Activated B cell treated with CpG ODN at 0.5 μM for 24 hours (primary cell): ENCODE measurements at regions not wholly inside any gene's neighbourhood (a gene's known extent, or its start where the extent isn't known, plus 50 kb on each side); places are given as distances from the start of the nearest gene placed in this dataset.

Source experiments
- ATAC-seq: fragments of 200-7000 bp; cut with Tn5 transposase; one replicate; pipeline ENCODE4 v1.10.0; 2021; ENCODE audit warnings: low read depth, mild to moderate bottlenecking, moderate library complexity
- CTCF ChIA-PET: fragments of 350-600 bp; sonication (Branson Sonifier 250); formaldehyde crosslinking; loops from one replicate; lab custom pipeline; 2021; ENCODE audit warnings: antibody characterized with exemption; lab: Charles Lee
- POLR2A ChIA-PET: fragments of 350-600 bp; sonication (Branson Sonifier 250); formaldehyde crosslinking; loops from one replicate; lab custom pipeline; 2021; ENCODE audit warnings: antibody characterized with exemption; lab: Charles Lee
- DNase-seq: peaks from one replicate; pipeline ENCODE4 v3.0.0; 2022
- H3K27ac Mint-ChIP-seq: one replicate; pipeline ENCODE4 v1.8.0; 2020; ENCODE audit warnings: mixed read lengths
- H3K27me3 Mint-ChIP-seq: one replicate; pipeline ENCODE4 v1.8.0; 2021; ENCODE audit warnings: mixed read lengths
- H3K36me3 Mint-ChIP-seq: one replicate; pipeline ENCODE4 v1.8.0; 2021; ENCODE audit warnings: low read depth, mixed read lengths
- H3K4me1 Mint-ChIP-seq: one replicate; pipeline ENCODE4 v1.8.0; 2021; ENCODE audit warnings: mixed read lengths
- H3K4me3 Mint-ChIP-seq: one replicate; pipeline ENCODE4 v1.8.0; 2020; ENCODE audit warnings: mild to moderate bottlenecking, mixed read lengths
- H3K9me3 Mint-ChIP-seq: one replicate; pipeline ENCODE4 v1.8.0; 2020; ENCODE audit warnings: mixed read lengths
- CTCF ChIP-seq: fragments of 200-600 bp; IDR thresholded peaks from one replicate; pipeline ENCODE4 v1.8.0; 2022; ENCODE audit warnings: antibody characterized with exemption, mild to moderate bottlenecking
- intact Hi-C: fragments of 100-400 bp; cut with micrococcal nuclease; formaldehyde crosslinking; loops from one replicate; pipeline ENCODE4 v1.15.1; 2024

- ATAC-seq (no peak), DNase-seq (no peak)
- Mint-ChIP-seq H3K9me3 (peaks cover 3% of the 10 kb centered on the region), H3K4me1 (no peaks in the 10 kb centered on the region), H3K27me3 (peaks cover 3% of the 10 kb centered on the region), H3K36me3 (no peaks in the 10 kb centered on the region), H3K4me3 (no peak overlapping the region), H3K27ac (no peak overlapping the region)
- ChIA-PET POLR2A (no interaction called here), CTCF (no interaction called here)
- no peak for TF ChIP-seq CTCF
- intact Hi-C loops: no loop called here
Measured at GRCh38 chr3:176959867-176960266, 237.4 kb downstream of the TBL1XR1 start.

DNA sequence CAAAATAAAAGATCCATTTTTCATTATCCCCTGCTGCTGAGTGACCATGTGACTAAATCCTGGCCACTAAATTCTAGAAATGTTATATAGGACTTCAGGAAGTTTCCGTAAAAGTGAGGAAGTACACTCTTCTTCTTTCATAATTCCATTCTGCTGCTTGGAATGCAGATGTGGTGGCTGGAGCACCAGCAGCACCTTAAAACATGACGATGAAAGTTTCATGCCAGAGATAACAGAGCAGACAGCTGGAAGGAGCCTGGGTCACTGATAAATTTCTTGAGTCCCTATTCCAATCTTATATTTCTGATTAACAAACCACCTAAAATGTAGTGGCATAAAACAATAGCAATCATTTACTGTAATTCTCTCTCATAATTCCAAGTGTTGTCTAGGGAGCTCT lies 238.7 kb downstream of the TBL1XR1 start:
- ATAC-seq (no peak), DNase-seq (no peak)
- ChIA-PET CTCF (no interaction called here), POLR2A (no interaction called here)
- Mint-ChIP-seq H3K27me3 (peaks cover 3% of the 10 kb centered on the region), H3K4me1 (no peaks in the 10 kb centered on the region), H3K9me3 (peaks cover 3% of the 10 kb centered on the region), H3K27ac (no peak overlapping the region), H3K4me3 (no peak overlapping the region), H3K36me3 (no peaks in the 10 kb centered on the region)
- no peak for TF ChIP-seq CTCF
- intact Hi-C loops: no loop called here

GRCh38 chr3:176954517-176954916 lies 242.8 kb downstream of the TBL1XR1 start:
- CTCF ChIA-PET: no interaction called here
- Mint-ChIP-seq H3K36me3 (no peaks in the 10 kb centered on the region), H3K9me3 (no peaks in the 10 kb centered on the region), H3K27ac (no peak overlapping the region), H3K4me3 (no peak overlapping the region), H3K27me3 (peaks cover 1% of the 10 kb centered on the region), H3K4me1 (no peaks in the 10 kb centered on the region)
- intact Hi-C loops: no loop called here
- no peak for TF ChIP-seq CTCF
- DNase-seq: no peak
- POLR2A ChIA-PET: no interaction called here
- ATAC-seq: no peak

DNA sequence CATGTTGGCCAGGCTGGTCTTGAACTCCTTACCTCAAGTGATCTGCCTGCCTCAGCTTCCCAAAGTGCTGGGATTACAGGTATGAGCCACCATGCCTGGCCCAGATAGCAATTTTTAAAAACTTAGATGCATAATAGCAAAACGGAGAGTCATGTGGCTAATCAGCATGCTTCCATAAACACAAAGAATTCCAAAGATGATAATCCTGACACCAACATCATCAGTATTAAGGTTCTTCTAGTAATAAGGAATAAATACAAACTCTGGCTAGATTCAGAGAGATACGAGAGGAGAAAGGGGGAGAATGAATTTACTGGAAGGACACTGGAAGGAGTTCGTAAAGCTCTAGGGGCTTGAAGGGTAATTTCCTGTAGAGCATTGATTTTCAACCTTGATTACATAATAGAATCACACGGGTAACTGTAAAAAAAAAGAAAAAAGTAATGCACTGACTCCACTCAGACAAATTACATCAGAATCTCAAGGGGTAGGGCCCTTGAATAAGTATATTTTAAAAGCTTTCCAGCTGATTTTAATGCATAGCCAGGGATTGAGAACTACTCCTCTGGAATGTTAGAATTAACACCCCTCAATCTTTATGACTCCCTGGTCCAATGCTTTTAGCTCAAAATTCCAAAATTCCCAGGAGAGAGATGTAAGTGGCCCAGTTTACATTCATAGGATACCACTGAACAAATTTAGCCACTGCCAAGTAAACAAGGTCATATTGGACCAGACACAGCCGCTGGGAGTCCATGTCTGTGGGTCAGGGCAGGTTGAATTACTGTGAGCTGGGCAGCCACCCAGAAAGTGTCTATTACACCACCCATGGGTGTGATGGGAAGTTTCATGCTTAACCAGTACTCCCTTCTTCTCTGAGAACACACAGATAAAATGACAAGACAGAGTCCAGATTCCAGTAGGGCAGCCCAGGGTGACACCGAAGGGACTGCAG lies 243.9 kb downstream of the TBL1XR1 start:
- ChIA-PET CTCF (no interaction called here), POLR2A (no interaction called here)
- H3K9me3 Mint-ChIP-seq: no peaks in the 10 kb centered on the region

More for the DNA sequence above, 243.9 kb downstream of the TBL1XR1 start:
- no peak for DNase-seq
- Mint-ChIP-seq H3K4me3 (no peak overlapping the region), H3K4me1 (no peaks in the 10 kb centered on the region), H3K27ac (no peak overlapping the region), H3K27me3 (peaks cover 1% of the 10 kb centered on the region), H3K36me3 (no peaks in the 10 kb centered on the region)
- no peak for TF ChIP-seq CTCF
- intact Hi-C loops: no loop called here
- ATAC-seq: no peak
